ENCODE measurements at regions not wholly inside any gene's neighbourhood (a gene's known extent, or its start where the extent isn't known, plus 50 kb on each side); places are given as distances from the start of the nearest gene placed in this dataset.

- H3K4me1 ChIP-seq = no peaks in the 10 kb centered on the region
- intact Hi-C loops (cut with DNase I; ENCODE audit: low total_unique reads) = no loop called here
- H3K36me3 ChIP-seq = no peaks in the 10 kb centered on the region
- DNase-seq (ENCODE audit: low spot score in 2 of 2) = no peak
- no peak overlapping the region for H3K27ac ChIP-seq
- TF ChIP-seq CTCF (IDR thresholded peaks at IDR 0.05) (no peak), POLR2AphosphoS5 (IDR thresholded peaks at IDR 0.05) (no peak)
- H3K9me3 ChIP-seq = no peaks in the 10 kb centered on the region
- no peaks in the 10 kb centered on the region for H3K27me3 ChIP-seq
- H3K4me3 ChIP-seq = no peak overlapping the region
Measured at GRCh38 chr13:40420160-40420740, 246.2 kb downstream of the FOXO1 start.

- no peak for DNase-seq (ENCODE audit: low spot score in 2 of 2)
- H3K27me3 ChIP-seq = no peaks in the 10 kb centered on the region
- no peak overlapping the region for H3K4me3 ChIP-seq
- H3K9me3 ChIP-seq = no peaks in the 10 kb centered on the region
- no peaks in the 10 kb centered on the region for H3K36me3 ChIP-seq
- no peak overlapping the region for H3K27ac ChIP-seq
- TF ChIP-seq CTCF (IDR thresholded peaks at IDR 0.05) (no peak), POLR2A (IDR thresholded peaks at IDR 0.05) (no peak), POLR2AphosphoS5 (IDR thresholded peaks at IDR 0.05) (no peak)
- H3K4me1 ChIP-seq = no peaks in the 10 kb centered on the region
- intact Hi-C loops (cut with DNase I; ENCODE audit: low total_unique reads) = no loop called here
Measured at GRCh38 chr13:40422588-40423235, 243.7 kb downstream of the FOXO1 start.

GRCh38 chr13:40428354-40428753, 238.1 kb downstream of the FOXO1 start:
- DNase-seq (ENCODE audit: low spot score in 2 of 2) = no peak
- Histone ChIP-seq H3K27ac (no peak overlapping the region), H3K36me3 (no peaks in the 10 kb centered on the region), H3K4me1 (no peaks in the 10 kb centered on the region), H3K9me3 (no peaks in the 10 kb centered on the region), H3K4me3 (no peak overlapping the region), H3K27me3 (no peaks in the 10 kb centered on the region)
- intact Hi-C loops (cut with DNase I; ENCODE audit: low total_unique reads) = no loop called here
- TF ChIP-seq CTCF (IDR thresholded peaks at IDR 0.05) (no peak), POLR2AphosphoS5 (IDR thresholded peaks at IDR 0.05) (no peak), POLR2A (IDR thresholded peaks at IDR 0.05) (no peak)

- Histone ChIP-seq H3K4me3 (no peak overlapping the region), H3K27ac (no peak overlapping the region), H3K27me3 (no peaks in the 10 kb centered on the region), H3K4me1 (no peaks in the 10 kb centered on the region), H3K9me3 (no peaks in the 10 kb centered on the region), H3K36me3 (no peaks in the 10 kb centered on the region)
- TF ChIP-seq CTCF (IDR thresholded peaks at IDR 0.05) (no peak), POLR2AphosphoS5 (IDR thresholded peaks at IDR 0.05) (no peak), POLR2A (IDR thresholded peaks at IDR 0.05) (no peak)
- intact Hi-C loops (cut with DNase I; ENCODE audit: low total_unique reads) = no loop called here
- DNase-seq (ENCODE audit: low spot score in 2 of 2) = no peak
Measured at GRCh38 chr13:40429706-40430545, 236.5 kb downstream of the FOXO1 start.

All from breast epithelium (tissue), 4 donors.